Astrocyte (in vitro differentiated cells and primary cell): ENCODE measurements at regions not wholly inside any gene's neighbourhood (a gene's known extent, or its start where the extent isn't known, plus 50 kb on each side); places are given as distances from the start of the nearest gene placed in this dataset.

Source experiments
- DNase-seq: peaks from one replicate; pipeline ENCODE4 v3.0.0-alpha.2; 2010; ENCODE audit warnings: low read depth
- FAIRE-seq: peaks from 2 replicates; lab custom pipeline; 2011; peaks lifted over from hg19 to GRCh38; lab: Jason Lieb, UNC
- H2AFZ ChIP-seq: 2 replicates; pipeline ENCODE4 v1.6.0; 2012; ENCODE audit warnings: low read depth, low read length, inconsistent platforms
- H3K27ac ChIP-seq: 2 replicates; pipeline ENCODE4 v1.5.1; 2011; ENCODE audit warnings: low read depth, low read length, inconsistent platforms
- H3K27me3 ChIP-seq: 2 replicates; pipeline ENCODE4 v1.6.0; 2011; ENCODE audit warnings: low read length, inconsistent platforms; ENCODE audit not compliant: insufficient read depth
- H3K36me3 ChIP-seq: 2 replicates; pipeline ENCODE4 v1.5.1; 2011; ENCODE audit warnings: low read length, inconsistent platforms; ENCODE audit not compliant: insufficient read depth
- H3K4me1 ChIP-seq: 2 replicates; pipeline ENCODE4 v1.5.1; 2011; ENCODE audit warnings: low read length, inconsistent platforms; ENCODE audit not compliant: insufficient read depth
- H3K4me2 ChIP-seq: 2 replicates; pipeline ENCODE4 v1.6.0; 2012; ENCODE audit warnings: low read length, inconsistent platforms
- H3K4me3 ChIP-seq: 2 replicates; pipeline ENCODE4 v1.5.1; 2011; ENCODE audit warnings: low read depth, mild to moderate bottlenecking, low read length, inconsistent platforms; ENCODE audit not compliant: insufficient read depth
- H3K79me2 ChIP-seq: 2 replicates; pipeline ENCODE4 v1.6.0; 2012; ENCODE audit warnings: mild to moderate bottlenecking, low read length, inconsistent platforms; ENCODE audit not compliant: insufficient read depth
- H3K9ac ChIP-seq: 2 replicates; pipeline ENCODE4 v1.6.0; 2012; ENCODE audit warnings: mild to moderate bottlenecking, low read length, inconsistent platforms
- H3K9me3 ChIP-seq: 2 replicates; pipeline ENCODE4 v1.5.1; 2012; ENCODE audit warnings: low read depth, mild to moderate bottlenecking, low read length, inconsistent platforms; ENCODE audit not compliant: insufficient read depth
- H4K20me1 ChIP-seq: 2 replicates; pipeline ENCODE4 v1.6.0; 2012; ENCODE audit warnings: low read length, inconsistent platforms; ENCODE audit not compliant: insufficient read depth
- H3K27ac Mint-ChIP-seq: one replicate; pipeline ENCODE4 v1.8.0; 2021; ENCODE audit warnings: mild to moderate bottlenecking, mixed read lengths; ENCODE audit not compliant: unreplicated experiment
- H3K27me3 Mint-ChIP-seq: one replicate; pipeline ENCODE4 v1.8.0; 2021; ENCODE audit warnings: low read depth, mixed read lengths; ENCODE audit not compliant: unreplicated experiment
- H3K36me3 Mint-ChIP-seq: one replicate; pipeline ENCODE4 v1.8.0; 2021; ENCODE audit warnings: low read depth, mixed read lengths; ENCODE audit not compliant: unreplicated experiment
- H3K4me1 Mint-ChIP-seq: one replicate; pipeline ENCODE4 v1.8.0; 2021; ENCODE audit warnings: low read depth, mixed read lengths; ENCODE audit not compliant: unreplicated experiment
- H3K4me3 Mint-ChIP-seq: one replicate; pipeline ENCODE4 v1.8.0; 2021; ENCODE audit warnings: mild to moderate bottlenecking, moderate library complexity, mixed read lengths; ENCODE audit not compliant: unreplicated experiment
- H3K9me3 Mint-ChIP-seq: one replicate; pipeline ENCODE4 v1.8.0; 2021; ENCODE audit warnings: mild to moderate bottlenecking, mixed read lengths; ENCODE audit not compliant: unreplicated experiment
- CTCF ChIP-seq: IDR thresholded peaks from 2 replicates; pipeline ENCODE4 v1.5.1; 2011; ENCODE audit warnings: low read depth, mild to moderate bottlenecking, inconsistent platforms, low read length, moderate library complexity; ENCODE audit not compliant: insufficient read depth
- EZH2 ChIP-seq: IDR thresholded peaks from 2 replicates; pipeline ENCODE4 v1.6.1; 2012; ENCODE audit warnings: mild to moderate bottlenecking, low read length, inconsistent platforms; ENCODE audit not compliant: insufficient read depth

GRCh38 chr12:78530100-78530765, 334.3 kb upstream of the SYT1 start:
- H3K4me1 Mint-ChIP-seq = peaks cover 7% of the 10 kb centered on the region
- H4K20me1 ChIP-seq = no peaks in the 10 kb centered on the region
- H3K36me3 ChIP-seq = no peaks in the 10 kb centered on the region
- no peak overlapping the region for H3K27ac Mint-ChIP-seq
- H3K9me3 Mint-ChIP-seq = no peaks in the 10 kb centered on the region
- H3K79me2 ChIP-seq = no peaks in the 10 kb centered on the region
- DNase-seq (peak; percentile 80), FAIRE-seq (no peak)
- H3K27ac ChIP-seq = no peak overlapping the region
- no peaks in the 10 kb centered on the region for H3K27me3 Mint-ChIP-seq
- H3K9ac ChIP-seq = no peak overlapping the region
- H2AFZ ChIP-seq = no peak overlapping the region
- H3K9me3 ChIP-seq = no peaks in the 10 kb centered on the region
- TF ChIP-seq CTCF (no peak), EZH2 (no peak)
- H3K27me3 ChIP-seq = no peaks in the 10 kb centered on the region
- H3K4me3 ChIP-seq = no peak overlapping the region
- H3K4me3 Mint-ChIP-seq = no peak overlapping the region
- no peaks in the 10 kb centered on the region for H3K4me1 ChIP-seq
- no peak overlapping the region for H3K4me2 ChIP-seq
- no peaks in the 10 kb centered on the region for H3K36me3 Mint-ChIP-seq

GRCh38 chr12:78531831-78532458, 332.6 kb upstream of the SYT1 start:
- H3K36me3 Mint-ChIP-seq = no peaks in the 10 kb centered on the region
- no peak overlapping the region for H3K4me3 Mint-ChIP-seq
- Histone ChIP-seq H3K4me1 (no peaks in the 10 kb centered on the region), H2AFZ (no peak overlapping the region), H3K9ac (no peak overlapping the region), H3K9me3 (no peaks in the 10 kb centered on the region), H3K27ac (no peak overlapping the region), H4K20me1 (no peaks in the 10 kb centered on the region), H3K36me3 (no peaks in the 10 kb centered on the region), H3K27me3 (no peaks in the 10 kb centered on the region), H3K79me2 (no peaks in the 10 kb centered on the region), H3K4me2 (no peak overlapping the region), H3K4me3 (no peak overlapping the region)
- H3K4me1 Mint-ChIP-seq = peaks cover 7% of the 10 kb centered on the region
- TF ChIP-seq EZH2 = no peak
- no peak for TF ChIP-seq CTCF
- no peaks in the 10 kb centered on the region for H3K27me3 Mint-ChIP-seq
- H3K9me3 Mint-ChIP-seq = no peaks in the 10 kb centered on the region
- DNase-seq (no peak), FAIRE-seq (no peak)
- H3K27ac Mint-ChIP-seq = no peak overlapping the region

- Histone ChIP-seq H3K4me2 (no peak overlapping the region), H3K27ac (no peak overlapping the region), H3K4me1 (no peaks in the 10 kb centered on the region), H3K36me3 (no peaks in the 10 kb centered on the region), H2AFZ (no peak overlapping the region), H3K27me3 (no peaks in the 10 kb centered on the region), H3K9ac (no peak overlapping the region), H3K4me3 (no peak overlapping the region), H4K20me1 (no peaks in the 10 kb centered on the region), H3K9me3 (no peaks in the 10 kb centered on the region), H3K79me2 (no peaks in the 10 kb centered on the region)
- FAIRE-seq (no peak), DNase-seq (no peak)
- H3K27me3 Mint-ChIP-seq = no peaks in the 10 kb centered on the region
- TF ChIP-seq EZH2 (no peak), CTCF (no peak)
- H3K4me3 Mint-ChIP-seq = no peak overlapping the region
- no peak overlapping the region for H3K27ac Mint-ChIP-seq
- H3K9me3 Mint-ChIP-seq = no peaks in the 10 kb centered on the region
- peaks cover 7% of the 10 kb centered on the region for H3K4me1 Mint-ChIP-seq
- H3K36me3 Mint-ChIP-seq = no peaks in the 10 kb centered on the region
Observed at GRCh38 chr12:78534311-78534710, 330.3 kb upstream of the SYT1 start.
